WTC11 (cell line): ENCODE measurements at regions not wholly inside any gene's neighbourhood (a gene's known extent, or its start where the extent isn't known, plus 50 kb on each side); places are given as distances from the start of the nearest gene placed in this dataset.

Source experiments
- CREM ChIP-seq: sonication (generic); formaldehyde crosslinking; IDR thresholded peaks from 2 replicates; pipeline ENCODE4 v1.8.1; 2022; ENCODE audit warnings: mild to moderate bottlenecking, missing genetic modification reagents, moderate library complexity
- CTCF ChIP-seq: fragments of 200-600 bp; IDR thresholded peaks from 2 replicates; pipeline ENCODE4 v1.8.0; 2022; ENCODE audit warnings: antibody characterized with exemption
- FOXK1 ChIP-seq: sonication (generic); formaldehyde crosslinking; IDR thresholded peaks from 2 replicates; pipeline ENCODE4 v1.8.0; 2022; ENCODE audit warnings: mild to moderate bottlenecking, moderate library complexity, missing genetic modification reagents
- FOXP4 ChIP-seq: sonication (generic); formaldehyde crosslinking; IDR thresholded peaks from 2 replicates; pipeline ENCODE4 v1.8.0; 2022; ENCODE audit warnings: mild to moderate bottlenecking, missing genetic modification reagents
- GABPB1 ChIP-seq: sonication (generic); formaldehyde crosslinking; IDR thresholded peaks from 2 replicates; pipeline ENCODE4 v1.8.1; 2023; ENCODE audit warnings: mild to moderate bottlenecking, missing genetic modification reagents
- NR3C1 ChIP-seq: sonication (generic); formaldehyde crosslinking; conservative IDR thresholded peaks from 2 replicates; pipeline ENCODE4 v1.8.1; 2023; ENCODE audit warnings: low read depth, mild to moderate bottlenecking, missing genetic modification reagents
- TEAD4 ChIP-seq: sonication (generic); formaldehyde crosslinking; IDR thresholded peaks from 2 replicates; pipeline ENCODE4 v1.8.0; 2022; ENCODE audit warnings: mild to moderate bottlenecking, missing genetic modification reagents
- ZNF423 ChIP-seq: fragments of 250-450 bp; sonication (Bioruptor Pico); IDR thresholded peaks from 2 replicates; pipeline ENCODE4 v2.1.2; 2022; ENCODE audit warnings: mild to moderate bottlenecking, moderate library complexity
- TF ChIP-seq, protein P1 (sequence below): sonication (generic); formaldehyde crosslinking; IDR thresholded peaks from 2 replicates; pipeline ENCODE4 v1.8.0; 2023; ENCODE audit warnings: missing genetic modification reagents, mild to moderate bottlenecking, borderline replicate concordance
- TF ChIP-seq, protein P2 (sequence below): sonication (generic); formaldehyde crosslinking; IDR thresholded peaks from 2 replicates; pipeline ENCODE4 v1.8.1; 2023; ENCODE audit warnings: mild to moderate bottlenecking, missing genetic modification reagents
- TF ChIP-seq, protein P3 (sequence below): sonication (generic); formaldehyde crosslinking; IDR thresholded peaks from 2 replicates; pipeline ENCODE4 v1.8.0; 2022; ENCODE audit warnings: mild to moderate bottlenecking, missing genetic modification reagents
- TF ChIP-seq, protein P4 (sequence below): sonication (generic); formaldehyde crosslinking; IDR thresholded peaks from 2 replicates; pipeline ENCODE4 v1.8.1; 2023; ENCODE audit warnings: mild to moderate bottlenecking, missing genetic modification reagents, moderate library complexity

DNA sequence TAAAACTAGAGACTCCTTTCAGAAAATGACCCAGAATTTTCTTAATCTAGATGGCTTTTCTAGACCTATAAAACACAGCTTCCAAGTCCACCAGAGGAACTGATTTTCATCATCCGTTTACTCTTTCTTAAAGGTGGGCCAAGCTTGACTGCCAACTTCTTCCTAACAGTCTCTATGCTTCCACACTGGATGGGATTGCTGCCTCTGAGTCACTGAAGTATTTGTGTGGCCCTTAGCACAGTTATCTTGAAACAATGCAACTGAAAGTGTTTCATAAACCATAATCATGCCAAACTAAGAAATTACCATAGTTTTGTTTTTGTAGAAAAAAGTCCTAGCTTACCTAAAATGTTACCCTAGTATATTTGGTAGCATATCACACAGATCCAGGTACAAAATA, 985.7 kb downstream of the TUSC7 start:
- TF ChIP-seq FOXK1 (CRISPR knock-in tag) (no peak), FOXP4 (CRISPR knock-in tag) (no peak), NR3C1 (CRISPR knock-in tag) (no peak), CTCF (no peak), CREM (CRISPR knock-in tag) (no peak), GABPB1 (CRISPR knock-in tag) (no peak), ZNF423 (CRISPR knock-in tag) (no peak), TEAD4 (CRISPR knock-in tag) (no peak)
- TF ChIP-seq, protein P1, sequence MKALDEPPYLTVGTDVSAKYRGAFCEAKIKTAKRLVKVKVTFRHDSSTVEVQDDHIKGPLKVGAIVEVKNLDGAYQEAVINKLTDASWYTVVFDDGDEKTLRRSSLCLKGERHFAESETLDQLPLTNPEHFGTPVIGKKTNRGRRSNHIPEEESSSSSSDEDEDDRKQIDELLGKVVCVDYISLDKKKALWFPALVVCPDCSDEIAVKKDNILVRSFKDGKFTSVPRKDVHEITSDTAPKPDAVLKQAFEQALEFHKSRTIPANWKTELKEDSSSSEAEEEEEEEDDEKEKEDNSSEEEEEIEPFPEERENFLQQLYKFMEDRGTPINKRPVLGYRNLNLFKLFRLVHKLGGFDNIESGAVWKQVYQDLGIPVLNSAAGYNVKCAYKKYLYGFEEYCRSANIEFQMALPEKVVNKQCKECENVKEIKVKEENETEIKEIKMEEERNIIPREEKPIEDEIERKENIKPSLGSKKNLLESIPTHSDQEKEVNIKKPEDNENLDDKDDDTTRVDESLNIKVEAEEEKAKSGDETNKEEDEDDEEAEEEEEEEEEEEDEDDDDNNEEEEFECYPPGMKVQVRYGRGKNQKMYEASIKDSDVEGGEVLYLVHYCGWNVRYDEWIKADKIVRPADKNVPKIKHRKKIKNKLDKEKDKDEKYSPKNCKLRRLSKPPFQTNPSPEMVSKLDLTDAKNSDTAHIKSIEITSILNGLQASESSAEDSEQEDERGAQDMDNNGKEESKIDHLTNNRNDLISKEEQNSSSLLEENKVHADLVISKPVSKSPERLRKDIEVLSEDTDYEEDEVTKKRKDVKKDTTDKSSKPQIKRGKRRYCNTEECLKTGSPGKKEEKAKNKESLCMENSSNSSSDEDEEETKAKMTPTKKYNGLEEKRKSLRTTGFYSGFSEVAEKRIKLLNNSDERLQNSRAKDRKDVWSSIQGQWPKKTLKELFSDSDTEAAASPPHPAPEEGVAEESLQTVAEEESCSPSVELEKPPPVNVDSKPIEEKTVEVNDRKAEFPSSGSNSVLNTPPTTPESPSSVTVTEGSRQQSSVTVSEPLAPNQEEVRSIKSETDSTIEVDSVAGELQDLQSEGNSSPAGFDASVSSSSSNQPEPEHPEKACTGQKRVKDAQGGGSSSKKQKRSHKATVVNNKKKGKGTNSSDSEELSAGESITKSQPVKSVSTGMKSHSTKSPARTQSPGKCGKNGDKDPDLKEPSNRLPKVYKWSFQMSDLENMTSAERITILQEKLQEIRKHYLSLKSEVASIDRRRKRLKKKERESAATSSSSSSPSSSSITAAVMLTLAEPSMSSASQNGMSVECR (CRISPR knock-in tag): no peak
- TF ChIP-seq, protein P2, sequence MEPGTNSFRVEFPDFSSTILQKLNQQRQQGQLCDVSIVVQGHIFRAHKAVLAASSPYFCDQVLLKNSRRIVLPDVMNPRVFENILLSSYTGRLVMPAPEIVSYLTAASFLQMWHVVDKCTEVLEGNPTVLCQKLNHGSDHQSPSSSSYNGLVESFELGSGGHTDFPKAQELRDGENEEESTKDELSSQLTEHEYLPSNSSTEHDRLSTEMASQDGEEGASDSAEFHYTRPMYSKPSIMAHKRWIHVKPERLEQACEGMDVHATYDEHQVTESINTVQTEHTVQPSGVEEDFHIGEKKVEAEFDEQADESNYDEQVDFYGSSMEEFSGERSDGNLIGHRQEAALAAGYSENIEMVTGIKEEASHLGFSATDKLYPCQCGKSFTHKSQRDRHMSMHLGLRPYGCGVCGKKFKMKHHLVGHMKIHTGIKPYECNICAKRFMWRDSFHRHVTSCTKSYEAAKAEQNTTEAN (CRISPR knock-in tag): no peak
- TF ChIP-seq, protein P3, sequence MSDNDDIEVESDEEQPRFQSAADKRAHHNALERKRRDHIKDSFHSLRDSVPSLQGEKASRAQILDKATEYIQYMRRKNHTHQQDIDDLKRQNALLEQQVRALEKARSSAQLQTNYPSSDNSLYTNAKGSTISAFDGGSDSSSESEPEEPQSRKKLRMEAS (CRISPR knock-in tag): no peak
- TF ChIP-seq, protein P4, sequence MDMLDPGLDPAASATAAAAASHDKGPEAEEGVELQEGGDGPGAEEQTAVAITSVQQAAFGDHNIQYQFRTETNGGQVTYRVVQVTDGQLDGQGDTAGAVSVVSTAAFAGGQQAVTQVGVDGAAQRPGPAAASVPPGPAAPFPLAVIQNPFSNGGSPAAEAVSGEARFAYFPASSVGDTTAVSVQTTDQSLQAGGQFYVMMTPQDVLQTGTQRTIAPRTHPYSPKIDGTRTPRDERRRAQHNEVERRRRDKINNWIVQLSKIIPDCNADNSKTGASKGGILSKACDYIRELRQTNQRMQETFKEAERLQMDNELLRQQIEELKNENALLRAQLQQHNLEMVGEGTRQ: no peak
